ENCODE measurements at regions not wholly inside any gene's neighbourhood (a gene's known extent, or its start where the extent isn't known, plus 50 kb on each side); places are given as distances from the start of the nearest gene placed in this dataset.

GRCh38 chr5:67481362-67481761 is 284.8 kb upstream of the CD180 start:
- Mint-ChIP-seq H3K9me3 (ENCODE audit: low read depth) (peaks cover 3% of the 10 kb centered on the region), H3K4me1 (peaks cover 3% of the 10 kb centered on the region), H3K27ac (no peak overlapping the region), H3K36me3 (peaks cover 2% of the 10 kb centered on the region), H3K4me3 (no peak overlapping the region), H3K27me3 (peaks cover 4% of the 10 kb centered on the region)
- no peak for ATAC-seq
- CTCF ChIA-PET = no interaction called here
- DNase-seq = no peak

GRCh38 chr5:67478337-67478736 is 281.7 kb upstream of the CD180 start:
- Mint-ChIP-seq H3K27ac (no peak overlapping the region), H3K4me3 (no peak overlapping the region)
- CTCF ChIA-PET = no interaction called here

DNA sequence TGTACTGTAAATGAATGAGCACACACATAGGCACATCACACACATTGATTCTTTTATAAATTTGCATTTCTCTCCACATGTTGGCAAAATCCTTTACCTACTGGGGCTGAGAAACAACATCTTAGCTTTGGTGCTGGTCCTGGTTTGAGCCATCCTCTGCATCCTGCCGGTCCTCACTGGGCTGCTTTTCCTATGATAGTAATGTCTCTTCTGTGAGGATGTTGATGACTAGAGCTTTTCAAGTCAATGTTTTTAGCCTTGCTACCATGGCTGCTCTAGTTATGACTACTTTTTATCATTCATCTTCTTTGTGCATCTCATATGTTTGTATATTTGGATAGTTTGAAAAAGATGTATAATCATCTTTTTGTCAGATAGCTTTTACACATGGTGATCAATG is 280.4 kb upstream of the CD180 start:
- H3K27ac Mint-ChIP-seq = no peak overlapping the region
- DNase-seq (no peak), ATAC-seq (no peak)
- no peaks in the 10 kb centered on the region for H3K4me1 Mint-ChIP-seq
- H3K4me3 Mint-ChIP-seq = no peak overlapping the region
- H3K36me3 Mint-ChIP-seq = peaks cover 2% of the 10 kb centered on the region
- no peaks in the 10 kb centered on the region for H3K9me3 Mint-ChIP-seq (ENCODE audit: low read depth)
- CTCF ChIA-PET = no interaction called here
- H3K27me3 Mint-ChIP-seq = peaks cover 4% of the 10 kb centered on the region

More at GRCh38 chr5:67478337-67478736, 281.7 kb upstream of the CD180 start:
- no peak for ATAC-seq
- H3K36me3 Mint-ChIP-seq = peaks cover 2% of the 10 kb centered on the region
- H3K4me1 Mint-ChIP-seq = peaks cover under 1% of the 10 kb centered on the region
- peaks cover 3% of the 10 kb centered on the region for H3K9me3 Mint-ChIP-seq (ENCODE audit: low read depth)
- H3K27me3 Mint-ChIP-seq = peaks cover 5% of the 10 kb centered on the region
- no peak for DNase-seq

- Mint-ChIP-seq H3K27ac (no peak overlapping the region), H3K4me1 (no peaks in the 10 kb centered on the region), H3K27me3 (peaks cover 4% of the 10 kb centered on the region), H3K9me3 (ENCODE audit: low read depth) (no peaks in the 10 kb centered on the region), H3K36me3 (peaks cover 2% of the 10 kb centered on the region), H3K4me3 (no peak overlapping the region)
- DNase-seq = no peak
- no peak for ATAC-seq
- CTCF ChIA-PET = no interaction called here
Measured at GRCh38 chr5:67476531-67476930, 279.9 kb upstream of the CD180 start.

DNA sequence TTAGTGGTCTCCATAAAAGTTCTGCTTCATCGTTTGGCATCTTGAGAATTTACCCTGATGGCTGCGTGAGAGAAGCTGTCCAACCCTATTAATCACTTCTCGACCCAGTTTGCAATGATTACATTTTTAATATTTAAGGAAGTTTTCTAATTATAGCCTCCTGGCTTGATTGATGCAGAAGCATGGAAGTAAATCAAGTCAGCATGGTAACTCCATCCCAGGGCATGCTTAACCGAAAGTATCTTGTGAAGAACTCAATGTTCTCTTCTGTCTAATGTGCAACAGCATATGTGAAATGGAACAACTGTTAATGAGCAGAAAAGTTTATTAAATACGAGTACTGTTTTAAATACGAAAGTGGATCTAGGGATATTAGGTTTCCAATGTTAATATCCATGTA is 278.9 kb upstream of the CD180 start:
- no peaks in the 10 kb centered on the region for H3K4me1 Mint-ChIP-seq
- H3K27ac Mint-ChIP-seq = no peak overlapping the region
- CTCF ChIA-PET = no interaction called here
- ATAC-seq = no peak
- no peak overlapping the region for H3K4me3 Mint-ChIP-seq
- H3K27me3 Mint-ChIP-seq = peaks cover 4% of the 10 kb centered on the region
- DNase-seq = no peak
- no peaks in the 10 kb centered on the region for H3K9me3 Mint-ChIP-seq (ENCODE audit: low read depth)
- H3K36me3 Mint-ChIP-seq = peaks cover 2% of the 10 kb centered on the region

DNA sequence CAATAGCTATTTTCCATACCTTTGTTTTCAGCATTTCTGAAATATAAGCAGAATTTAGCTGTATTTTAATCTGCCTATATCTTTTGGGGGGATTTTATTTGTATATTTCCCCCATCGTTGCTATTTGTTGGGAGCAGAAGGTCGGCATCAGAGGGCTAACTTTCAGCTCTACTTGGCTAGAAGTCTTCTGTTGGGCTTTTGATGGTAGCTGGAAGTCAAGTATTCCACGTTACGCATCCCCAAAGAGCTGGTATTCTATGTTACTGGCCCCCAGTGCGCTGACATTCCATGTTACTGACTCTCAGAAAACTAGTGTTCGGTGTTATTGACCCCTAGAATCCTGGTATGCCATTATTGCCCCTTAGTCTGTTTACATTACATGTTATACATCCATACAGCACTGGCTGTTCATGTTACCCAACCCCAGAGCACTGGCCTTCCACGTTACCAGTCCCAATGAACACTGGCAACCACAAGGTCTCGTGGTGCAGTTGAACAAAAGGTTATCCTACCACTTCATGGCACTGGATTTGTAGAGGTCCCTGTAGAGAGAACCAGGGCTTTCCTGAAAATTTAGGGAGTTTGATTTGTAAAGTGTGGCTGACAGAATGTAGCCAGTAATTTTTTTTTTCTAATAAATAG is 278.1 kb upstream of the CD180 start:
- no peak for DNase-seq
- H3K36me3 Mint-ChIP-seq = peaks cover 2% of the 10 kb centered on the region
- H3K27ac Mint-ChIP-seq = no peak overlapping the region
- no peaks in the 10 kb centered on the region for H3K4me1 Mint-ChIP-seq
- H3K9me3 Mint-ChIP-seq (ENCODE audit: low read depth) = no peaks in the 10 kb centered on the region
- H3K4me3 Mint-ChIP-seq = no peak overlapping the region
- H3K27me3 Mint-ChIP-seq = peaks cover 4% of the 10 kb centered on the region
- ATAC-seq = no peak
- CTCF ChIA-PET = no interaction called here

GRCh38 chr5:67467110-67467509 is 270.5 kb upstream of the CD180 start:
- no peaks in the 10 kb centered on the region for H3K4me1 Mint-ChIP-seq
- H3K27me3 Mint-ChIP-seq = no peaks in the 10 kb centered on the region

DNA sequence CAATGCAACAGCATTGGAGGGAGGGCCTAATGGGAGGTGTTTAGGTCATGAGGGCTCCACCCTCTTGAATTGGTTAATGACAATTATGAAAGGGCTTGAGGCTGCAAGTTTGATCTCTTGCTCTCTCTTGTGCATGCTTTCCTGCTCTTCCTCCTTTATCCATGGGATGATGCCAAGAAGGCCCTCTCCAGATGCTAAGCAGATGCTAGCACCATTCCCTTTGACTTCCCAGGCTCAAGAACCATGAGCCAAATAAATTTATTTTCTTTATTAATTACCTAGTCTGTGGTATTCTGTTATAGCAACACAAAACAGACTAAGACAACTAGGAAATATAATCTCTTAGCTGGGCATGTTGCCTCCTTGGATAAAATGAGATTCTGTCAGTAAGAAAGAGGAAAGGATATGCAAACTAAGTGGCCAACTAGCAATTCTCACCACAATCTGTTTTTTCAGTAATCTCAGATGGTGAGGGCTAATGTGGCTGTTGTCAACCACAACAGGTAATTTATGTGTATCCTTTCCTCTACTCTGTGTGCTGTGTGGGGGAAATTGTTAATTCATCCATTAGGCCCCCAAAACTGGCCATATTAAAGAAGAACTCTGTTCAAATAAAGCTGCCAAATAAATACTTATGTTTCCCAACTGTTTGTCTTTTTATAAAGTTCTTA is 269.1 kb upstream of the CD180 start:
- Mint-ChIP-seq H3K27me3 (no peaks in the 10 kb centered on the region), H3K9me3 (ENCODE audit: low read depth) (no peaks in the 10 kb centered on the region), H3K4me3 (no peak overlapping the region), H3K27ac (no peak overlapping the region), H3K36me3 (no peaks in the 10 kb centered on the region), H3K4me1 (no peaks in the 10 kb centered on the region)
- CTCF ChIA-PET = interaction anchor here (0.7 kb wide), 1 partner anchor 35 kb away, joined by 4 read pairs; no protein-coding TSS in a partner anchor
- ATAC-seq (no peak), DNase-seq (no peak)

More at GRCh38 chr5:67467110-67467509, 270.5 kb upstream of the CD180 start:
- Mint-ChIP-seq H3K27ac (no peak overlapping the region), H3K36me3 (no peaks in the 10 kb centered on the region), H3K4me3 (no peak overlapping the region), H3K9me3 (ENCODE audit: low read depth) (no peaks in the 10 kb centered on the region)
- DNase-seq (no peak), ATAC-seq (no peak)
- CTCF ChIA-PET = interaction anchor here (0.6 to 0.8 kb wide), 2 partner anchors 126 to 1549 kb away, joined by 3 read pairs; no protein-coding TSS in a partner anchor

- no peaks in the 10 kb centered on the region for H3K9me3 Mint-ChIP-seq (ENCODE audit: low read depth)
- no peaks in the 10 kb centered on the region for H3K27me3 Mint-ChIP-seq
- no peaks in the 10 kb centered on the region for H3K4me1 Mint-ChIP-seq
- no peak overlapping the region for H3K27ac Mint-ChIP-seq
- CTCF ChIA-PET = no interaction called here
- no peak for ATAC-seq
- no peak overlapping the region for H3K4me3 Mint-ChIP-seq
- no peak for DNase-seq
- no peaks in the 10 kb centered on the region for H3K36me3 Mint-ChIP-seq
Measured at GRCh38 chr5:67462147-67462546, 265.5 kb upstream of the CD180 start.

DNA sequence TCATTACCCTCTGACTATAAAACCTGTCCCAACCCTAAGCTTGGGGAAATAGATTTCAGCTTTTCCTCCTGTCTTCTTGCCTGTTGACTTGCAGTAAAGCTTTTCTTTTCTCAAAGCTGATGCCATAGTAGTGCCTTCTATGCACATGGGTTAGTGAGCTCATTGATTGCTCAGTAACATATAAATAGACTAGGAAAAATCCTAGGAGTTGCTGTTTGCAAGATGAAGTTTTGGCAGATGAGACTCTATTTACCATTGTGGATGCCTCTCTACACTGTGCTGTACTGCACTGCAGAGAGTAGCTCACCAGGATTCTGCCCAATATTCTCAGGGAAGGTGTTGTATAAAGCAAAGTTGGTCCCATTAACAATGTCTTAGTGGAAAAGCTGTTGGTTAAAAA is 262.7 kb upstream of the CD180 start:
- Mint-ChIP-seq H3K27me3 (no peaks in the 10 kb centered on the region), H3K27ac (no peak overlapping the region), H3K4me1 (no peaks in the 10 kb centered on the region), H3K9me3 (ENCODE audit: low read depth) (no peaks in the 10 kb centered on the region), H3K4me3 (no peak overlapping the region), H3K36me3 (no peaks in the 10 kb centered on the region)
- ATAC-seq (no peak), DNase-seq (no peak)
- CTCF ChIA-PET = no interaction called here

DNA sequence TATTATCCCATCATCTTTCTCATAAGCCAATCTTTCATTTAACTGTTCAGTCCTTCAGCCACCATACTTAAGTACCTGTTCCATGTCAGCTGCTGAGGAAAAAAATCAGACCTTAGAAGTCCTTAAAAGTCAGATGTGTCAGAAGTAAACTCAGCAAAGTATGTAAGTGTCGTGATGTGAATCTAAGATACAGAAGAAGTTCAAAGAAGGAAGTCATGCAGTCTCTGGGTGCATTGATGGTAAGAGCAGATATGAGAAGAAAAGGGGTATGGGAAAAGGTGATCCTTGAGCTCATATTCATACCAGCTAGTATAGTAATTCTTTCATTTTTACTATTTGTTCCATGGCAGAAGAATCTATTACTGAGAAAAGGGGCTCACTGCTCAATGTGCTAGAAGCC is 259.4 kb upstream of the CD180 start:
- CTCF ChIA-PET = no interaction called here
- DNase-seq (no peak), ATAC-seq (no peak)
- Mint-ChIP-seq H3K4me3 (no peak overlapping the region), H3K27me3 (no peaks in the 10 kb centered on the region), H3K4me1 (no peaks in the 10 kb centered on the region), H3K36me3 (no peaks in the 10 kb centered on the region), H3K27ac (no peak overlapping the region), H3K9me3 (ENCODE audit: low read depth) (no peaks in the 10 kb centered on the region)

GRCh38 chr5:67454957-67455561 is 258.5 kb upstream of the CD180 start:
- CTCF ChIA-PET = no interaction called here
- no peak overlapping the region for H3K4me3 Mint-ChIP-seq
- H3K27ac Mint-ChIP-seq = no peak overlapping the region
- no peak for ATAC-seq
- H3K9me3 Mint-ChIP-seq (ENCODE audit: low read depth) = no peaks in the 10 kb centered on the region
- no peaks in the 10 kb centered on the region for H3K4me1 Mint-ChIP-seq
- no peaks in the 10 kb centered on the region for H3K36me3 Mint-ChIP-seq
- DNase-seq = no peak
- no peaks in the 10 kb centered on the region for H3K27me3 Mint-ChIP-seq

- Mint-ChIP-seq H3K9me3 (ENCODE audit: low read depth) (no peaks in the 10 kb centered on the region), H3K27ac (no peak overlapping the region), H3K36me3 (no peaks in the 10 kb centered on the region), H3K4me3 (no peak overlapping the region), H3K27me3 (no peaks in the 10 kb centered on the region), H3K4me1 (no peaks in the 10 kb centered on the region)
- DNase-seq (no peak), ATAC-seq (no peak)
- CTCF ChIA-PET = interaction anchor here (0.6 kb wide), 1 partner anchor 833 kb away, joined by 3 read pairs; no protein-coding TSS in a partner anchor
Measured at GRCh38 chr5:67453111-67453905, 256.7 kb upstream of the CD180 start.

All from activated CD8-positive, alpha-beta memory T cell treated with anti-CD3 and anti-CD28 coated beads, Interleukin-2, amount 10 ng/mL, durations not matched to agents 7 days and 5 days (primary cell).